ENCODE measurements at regions not wholly inside any gene's neighbourhood (a gene's known extent, or its start where the extent isn't known, plus 50 kb on each side); places are given as distances from the start of the nearest gene placed in this dataset.

DNA sequence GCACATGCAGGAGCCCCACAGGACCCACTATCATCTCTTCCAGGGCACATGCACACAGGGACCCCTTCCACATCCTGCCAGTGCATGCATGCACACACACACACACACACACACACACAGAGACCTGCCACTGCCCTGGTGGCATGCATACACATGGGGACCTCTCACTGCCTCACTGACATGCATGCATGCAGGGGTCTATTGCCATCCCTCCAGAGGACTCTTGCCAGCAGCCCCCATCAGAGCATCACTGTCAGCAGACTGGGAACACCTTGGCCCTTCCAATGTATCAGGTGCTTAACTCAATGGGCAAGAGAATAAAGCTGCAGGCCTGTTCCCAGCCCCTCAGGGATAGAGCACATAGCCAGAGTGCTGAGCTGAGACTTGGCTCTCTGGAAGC is 433.6 kb upstream of the PPP1R2C start:
- TF ChIP-seq, protein P1, sequence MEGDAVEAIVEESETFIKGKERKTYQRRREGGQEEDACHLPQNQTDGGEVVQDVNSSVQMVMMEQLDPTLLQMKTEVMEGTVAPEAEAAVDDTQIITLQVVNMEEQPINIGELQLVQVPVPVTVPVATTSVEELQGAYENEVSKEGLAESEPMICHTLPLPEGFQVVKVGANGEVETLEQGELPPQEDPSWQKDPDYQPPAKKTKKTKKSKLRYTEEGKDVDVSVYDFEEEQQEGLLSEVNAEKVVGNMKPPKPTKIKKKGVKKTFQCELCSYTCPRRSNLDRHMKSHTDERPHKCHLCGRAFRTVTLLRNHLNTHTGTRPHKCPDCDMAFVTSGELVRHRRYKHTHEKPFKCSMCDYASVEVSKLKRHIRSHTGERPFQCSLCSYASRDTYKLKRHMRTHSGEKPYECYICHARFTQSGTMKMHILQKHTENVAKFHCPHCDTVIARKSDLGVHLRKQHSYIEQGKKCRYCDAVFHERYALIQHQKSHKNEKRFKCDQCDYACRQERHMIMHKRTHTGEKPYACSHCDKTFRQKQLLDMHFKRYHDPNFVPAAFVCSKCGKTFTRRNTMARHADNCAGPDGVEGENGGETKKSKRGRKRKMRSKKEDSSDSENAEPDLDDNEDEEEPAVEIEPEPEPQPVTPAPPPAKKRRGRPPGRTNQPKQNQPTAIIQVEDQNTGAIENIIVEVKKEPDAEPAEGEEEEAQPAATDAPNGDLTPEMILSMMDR (IDR thresholded peaks at IDR 0.05) = no peak
- no peak for TF ChIP-seq EZH2 (IDR thresholded peaks at IDR 0.05; ENCODE audit: borderline replicate concordance, insufficient read depth, low read depth, low read length, poor library complexity, severe bottlenecking)

All from B cell (primary cell).